NCI-H2227 (cell line): ENCODE measurements at regions not wholly inside any gene's neighbourhood (a gene's known extent, or its start where the extent isn't known, plus 50 kb on each side); places are given as distances from the start of the nearest gene placed in this dataset.

Experiments
- DNase-seq: peaks from one replicate; lab custom pipeline; 2025; ENCODE audit not compliant: unreplicated experiment; lab: John Stamatoyannopoulos, UW

GRCh38 chr4:114163051-114163450, 183.6 kb upstream of the ARSJ start:
- DNase-seq, result no peak

- no peak for DNase-seq
Observed at GRCh38 chr4:114173968-114174367, 194.5 kb upstream of the ARSJ start.

GRCh38 chr4:114177628-114178027, 198.2 kb upstream of the ARSJ start:
- DNase-seq, result no peak

- no peak for DNase-seq
Observed at GRCh38 chr4:114178392-114178791, 198.9 kb upstream of the ARSJ start.

- peak; percentile 5 for DNase-seq
Observed at GRCh38 chr4:114180481-114180880, 201.0 kb upstream of the ARSJ start.

GRCh38 chr4:114184901-114185300, 205.5 kb upstream of the ARSJ start:
- no peak for DNase-seq

- no peak for DNase-seq
Observed at GRCh38 chr4:114187592-114187991, 208.1 kb upstream of the ARSJ start.

- no peak for DNase-seq
Observed at GRCh38 chr4:114191496-114191895, 212.0 kb upstream of the ARSJ start.

GRCh38 chr4:114192854-114193253, 213.4 kb upstream of the ARSJ start:
- no peak for DNase-seq

GRCh38 chr4:114193624-114194399, 214.4 kb upstream of the ARSJ start:
- DNase-seq, result no peak

GRCh38 chr4:114196606-114197005, 217.2 kb upstream of the ARSJ start:
- DNase-seq, result no peak

- no peak for DNase-seq
Observed at GRCh38 chr4:114200026-114200425, 220.6 kb upstream of the ARSJ start.

GRCh38 chr4:114205261-114205660, 225.8 kb upstream of the ARSJ start:
- DNase-seq, result no peak

- DNase-seq, result no peak
Observed at GRCh38 chr4:114208574-114209151, 229.2 kb upstream of the ARSJ start.

GRCh38 chr4:114209584-114209983, 230.1 kb upstream of the ARSJ start:
- no peak for DNase-seq

GRCh38 chr4:114211556-114211955, 232.1 kb upstream of the ARSJ start:
- no peak for DNase-seq

- DNase-seq, result no peak
Observed at GRCh38 chr4:114217150-114217817, 237.8 kb upstream of the ARSJ start.

GRCh38 chr4:114223580-114223979, 244.1 kb upstream of the ARSJ start:
- DNase-seq, result no peak

- no peak for DNase-seq
Observed at GRCh38 chr4:114225436-114225835, 246.0 kb upstream of the ARSJ start.

GRCh38 chr4:114226179-114226578, 246.7 kb upstream of the ARSJ start:
- no peak for DNase-seq

GRCh38 chr4:114226968-114227760, 247.7 kb upstream of the ARSJ start:
- no peak for DNase-seq
